ENCODE measurements at regions not wholly inside any gene's neighbourhood (a gene's known extent, or its start where the extent isn't known, plus 50 kb on each side); places are given as distances from the start of the nearest gene placed in this dataset.

GRCh38 chrX:15059474-15059873 is 186.3 kb downstream of the MOSPD2 start:
- Histone ChIP-seq H3K9ac (ENCODE audit: low read depth, low read length) (no peak overlapping the region), H3K18ac (ENCODE audit: low read depth, low read length) (no peak overlapping the region), H4K20me1 (ENCODE audit: insufficient read depth, low read length) (no peaks in the 10 kb centered on the region), H2AK9ac (replicated peaks; ENCODE audit: low read depth, low read length, poor library complexity) (no peak overlapping the region), H4K8ac (ENCODE audit: low read depth in 2 of 2, low read length in 2 of 2) (no peak overlapping the region), H2BK15ac (ENCODE audit: low read depth, low read length) (no peak overlapping the region), H3K9me3 (ENCODE audit: control insufficient read depth, insufficient read depth, low read length) (no peaks in the 10 kb centered on the region), H2BK5ac (ENCODE audit: low read depth, low read length, poor library complexity, severe bottlenecking) (no peak overlapping the region), H2AFZ (replicated peaks; ENCODE audit: low read length, poor library complexity) (no peak overlapping the region), H3K79me1 (ENCODE audit: low read depth in 1 of 2, low read length in 2 of 2) (no peaks in the 10 kb centered on the region), H3K14ac (replicated peaks; ENCODE audit: low read depth, low read length) (no peak overlapping the region), H2AK5ac (ENCODE audit: low read depth, low read length) (no peak overlapping the region), H3K4ac (ENCODE audit: low read depth, low read length) (no peak overlapping the region), H3K56ac (ENCODE audit: extremely low read depth, insufficient read depth, low read length) (no peak overlapping the region), H3K36me3 (ENCODE audit: control insufficient read depth, insufficient read depth, low read length) (no peaks in the 10 kb centered on the region), H3K27me3 (ENCODE audit: control insufficient read depth, insufficient read depth, low read length) (no peaks in the 10 kb centered on the region; the same call in 1 of the 2 replicates), H2BK20ac (ENCODE audit: low read depth, low read length) (no peak overlapping the region), H3K9me1 (ENCODE audit: insufficient read depth, low read length) (no peaks in the 10 kb centered on the region), H3K4me3 (ENCODE audit: insufficient read depth, low read depth, low read length) (no peak overlapping the region), H3K27ac (ENCODE audit: insufficient read depth, low read length) (no peak overlapping the region), H4K91ac (ENCODE audit: insufficient read depth, low read depth, low read length) (no peak overlapping the region), H3K4me2 (ENCODE audit: low read depth, low read length) (no peak overlapping the region), H3K23ac (ENCODE audit: low read depth, low read length) (no peak overlapping the region), H2BK120ac (ENCODE audit: low read depth, low read length) (no peak overlapping the region), H3K4me1 (ENCODE audit: control insufficient read depth, insufficient read depth, low read length) (peaks cover 2% of the 10 kb centered on the region; the same call in 1 of the 2 replicates), H4K5ac (ENCODE audit: low read depth, low read length) (no peak overlapping the region)
- BruUV-seq (replicated peaks), result no TSS peak
- in situ Hi-C loops (cut with MboI; ENCODE audit: low sequenced_read_pairs) (no loop called here), intact Hi-C loops (cut with micrococcal nuclease) (loop anchor here (2.0 to 5.0 kb wide), 2 partner anchors 187 to 963 kb away; partner anchors contain the start of genes FANCB and MOSPD2), dilution Hi-C loops (cut with HindIII; ENCODE audit: low sequenced_read_pairs, unreplicated experiment) (no loop called here)
- ATAC-seq (ENCODE audit: low read depth) (peak; percentile 54), DNase-seq (no peak)
- WGBS, 2 experiments (ENCODE audit: extremely low coverage in 2 of 2, insufficient read length in 1 of 2), result no CpG with 5 or more reads among the region's 2 CpGs
- ChIA-PET CTCF (no interaction called here), POLR2A (ENCODE audit: unreplicated experiment) (interaction anchor here (0.6 kb wide), 1 partner anchor 437 kb away, joined by 3 read pairs; no protein-coding TSS in a partner anchor)
- TF ChIP-seq MAFK (IDR thresholded peaks at IDR 0.05; ENCODE audit: low read depth, low read length) (no peak), RAD21 (IDR thresholded peaks at IDR 0.05; ENCODE audit: low read length) (peak; percentile 45), ELK1 (IDR thresholded peaks at IDR 0.05; ENCODE audit: borderline replicate concordance, low read depth, low read length) (no peak), MXI1 (IDR thresholded peaks at IDR 0.05; ENCODE audit: borderline replicate concordance, low read depth, low read length) (no peak), POLR2A (IDR thresholded peaks at IDR 0.05; ENCODE audit: low read depth, low read length) (no peak), SMC3 (IDR thresholded peaks at IDR 0.05; ENCODE audit: low read depth, low read length) (0 out of 2 replicates have a peak, but pooled peaks have one; percentile 12)
- TF ChIP-seq, protein P1, sequence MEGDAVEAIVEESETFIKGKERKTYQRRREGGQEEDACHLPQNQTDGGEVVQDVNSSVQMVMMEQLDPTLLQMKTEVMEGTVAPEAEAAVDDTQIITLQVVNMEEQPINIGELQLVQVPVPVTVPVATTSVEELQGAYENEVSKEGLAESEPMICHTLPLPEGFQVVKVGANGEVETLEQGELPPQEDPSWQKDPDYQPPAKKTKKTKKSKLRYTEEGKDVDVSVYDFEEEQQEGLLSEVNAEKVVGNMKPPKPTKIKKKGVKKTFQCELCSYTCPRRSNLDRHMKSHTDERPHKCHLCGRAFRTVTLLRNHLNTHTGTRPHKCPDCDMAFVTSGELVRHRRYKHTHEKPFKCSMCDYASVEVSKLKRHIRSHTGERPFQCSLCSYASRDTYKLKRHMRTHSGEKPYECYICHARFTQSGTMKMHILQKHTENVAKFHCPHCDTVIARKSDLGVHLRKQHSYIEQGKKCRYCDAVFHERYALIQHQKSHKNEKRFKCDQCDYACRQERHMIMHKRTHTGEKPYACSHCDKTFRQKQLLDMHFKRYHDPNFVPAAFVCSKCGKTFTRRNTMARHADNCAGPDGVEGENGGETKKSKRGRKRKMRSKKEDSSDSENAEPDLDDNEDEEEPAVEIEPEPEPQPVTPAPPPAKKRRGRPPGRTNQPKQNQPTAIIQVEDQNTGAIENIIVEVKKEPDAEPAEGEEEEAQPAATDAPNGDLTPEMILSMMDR (conservative IDR thresholded peaks at IDR 0.05; ENCODE audit: low read depth, low read length), result peak; percentile 35

All from IMR-90 (cell line).